NCI-H128 (cell line): ENCODE measurements at regions not wholly inside any gene's neighbourhood (a gene's known extent, or its start where the extent isn't known, plus 50 kb on each side); places are given as distances from the start of the nearest gene placed in this dataset.

Source experiments
- DNase-seq: peaks from one replicate; lab custom pipeline; 2025; ENCODE audit not compliant: unreplicated experiment; lab: John Stamatoyannopoulos, UW

GRCh38 chr3:193187070-193187722 lies 53.8 kb upstream of the PLAAT1 start:
- DNase-seq: no peak

GRCh38 chr3:193190146-193190786 lies 50.8 kb upstream of the PLAAT1 start:
- no peak for DNase-seq
